ENCODE measurements at regions not wholly inside any gene's neighbourhood (a gene's known extent, or its start where the extent isn't known, plus 50 kb on each side); places are given as distances from the start of the nearest gene placed in this dataset.

DNA sequence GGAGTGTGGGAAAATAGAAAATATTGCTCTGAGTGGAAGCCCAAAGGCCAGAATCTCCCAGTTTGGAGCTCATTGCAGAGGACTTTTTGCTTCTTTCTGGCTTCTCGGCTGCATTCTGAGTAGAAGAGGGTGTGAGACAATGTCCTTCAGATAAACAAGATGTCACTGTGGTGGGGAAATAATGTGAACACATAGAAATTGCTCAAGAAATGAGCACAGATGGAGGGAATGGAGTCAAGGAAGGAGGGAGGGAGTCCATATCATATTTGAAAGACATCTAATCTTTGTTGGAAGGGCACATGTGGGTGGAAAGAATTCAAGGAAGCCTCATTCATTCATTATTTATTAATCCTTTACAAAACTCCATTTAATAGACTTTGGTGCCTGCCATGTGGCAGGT, 145.3 kb downstream of the FAM43A start:
- Histone ChIP-seq H3K27ac (no peak overlapping the region), H3K9me3 (no peaks in the 10 kb centered on the region), H3K36me3 (no peaks in the 10 kb centered on the region), H3K27me3 (no peaks in the 10 kb centered on the region), H3K4me1 (no peaks in the 10 kb centered on the region), H3K4me3 (no peak overlapping the region)
- DNase-seq (ENCODE audit: low spot score in 2 of 2) = no peak
- intact Hi-C loops (cut with DNase I) = no loop called here
- TF ChIP-seq, protein P1, sequence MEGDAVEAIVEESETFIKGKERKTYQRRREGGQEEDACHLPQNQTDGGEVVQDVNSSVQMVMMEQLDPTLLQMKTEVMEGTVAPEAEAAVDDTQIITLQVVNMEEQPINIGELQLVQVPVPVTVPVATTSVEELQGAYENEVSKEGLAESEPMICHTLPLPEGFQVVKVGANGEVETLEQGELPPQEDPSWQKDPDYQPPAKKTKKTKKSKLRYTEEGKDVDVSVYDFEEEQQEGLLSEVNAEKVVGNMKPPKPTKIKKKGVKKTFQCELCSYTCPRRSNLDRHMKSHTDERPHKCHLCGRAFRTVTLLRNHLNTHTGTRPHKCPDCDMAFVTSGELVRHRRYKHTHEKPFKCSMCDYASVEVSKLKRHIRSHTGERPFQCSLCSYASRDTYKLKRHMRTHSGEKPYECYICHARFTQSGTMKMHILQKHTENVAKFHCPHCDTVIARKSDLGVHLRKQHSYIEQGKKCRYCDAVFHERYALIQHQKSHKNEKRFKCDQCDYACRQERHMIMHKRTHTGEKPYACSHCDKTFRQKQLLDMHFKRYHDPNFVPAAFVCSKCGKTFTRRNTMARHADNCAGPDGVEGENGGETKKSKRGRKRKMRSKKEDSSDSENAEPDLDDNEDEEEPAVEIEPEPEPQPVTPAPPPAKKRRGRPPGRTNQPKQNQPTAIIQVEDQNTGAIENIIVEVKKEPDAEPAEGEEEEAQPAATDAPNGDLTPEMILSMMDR (IDR thresholded peaks at IDR 0.05) = no peak

DNA sequence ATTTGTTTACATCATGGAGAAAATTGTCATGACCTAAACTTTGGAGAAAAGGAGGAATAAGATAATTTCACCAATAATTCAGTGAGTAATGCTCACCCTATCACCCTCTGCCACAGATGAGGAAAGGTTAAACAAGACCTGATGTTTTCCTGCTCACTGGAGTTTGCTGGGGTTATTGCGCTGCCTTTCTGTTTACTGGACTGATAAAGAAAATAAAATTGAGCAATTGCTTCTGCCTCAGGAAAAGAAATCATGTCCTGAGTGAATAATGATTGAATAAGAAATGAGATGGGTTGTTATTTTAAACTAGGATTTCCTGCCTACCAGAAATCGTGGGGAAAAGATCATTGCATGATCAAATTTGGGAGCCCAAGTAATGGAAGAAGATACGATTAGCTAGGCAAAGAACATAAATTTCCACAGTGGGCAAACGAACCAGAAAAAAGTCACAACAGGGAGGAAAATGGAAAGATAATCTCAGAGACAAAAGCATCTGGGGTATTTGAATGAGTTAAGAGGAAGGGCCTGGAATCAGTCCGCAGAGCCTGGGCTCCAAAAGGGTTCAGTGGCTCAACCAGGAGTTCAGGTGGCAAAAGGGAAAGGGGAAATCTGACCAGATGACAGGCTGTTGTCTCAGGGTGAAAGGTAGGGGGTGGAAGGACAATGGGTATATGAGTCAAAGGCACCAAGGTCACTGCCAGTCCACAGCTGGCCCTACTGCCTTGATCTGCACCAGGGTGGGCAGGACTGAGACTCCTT, 146.8 kb downstream of the FAM43A start:
- Histone ChIP-seq H3K27me3 (no peaks in the 10 kb centered on the region), H3K9me3 (no peaks in the 10 kb centered on the region), H3K36me3 (no peaks in the 10 kb centered on the region), H3K4me1 (no peaks in the 10 kb centered on the region), H3K4me3 (no peak overlapping the region), H3K27ac (no peak overlapping the region)
- DNase-seq (ENCODE audit: low spot score in 2 of 2) = no peak
- intact Hi-C loops (cut with DNase I) = no loop called here
- TF ChIP-seq, protein P1 (IDR thresholded peaks at IDR 0.05) = no peak

DNA sequence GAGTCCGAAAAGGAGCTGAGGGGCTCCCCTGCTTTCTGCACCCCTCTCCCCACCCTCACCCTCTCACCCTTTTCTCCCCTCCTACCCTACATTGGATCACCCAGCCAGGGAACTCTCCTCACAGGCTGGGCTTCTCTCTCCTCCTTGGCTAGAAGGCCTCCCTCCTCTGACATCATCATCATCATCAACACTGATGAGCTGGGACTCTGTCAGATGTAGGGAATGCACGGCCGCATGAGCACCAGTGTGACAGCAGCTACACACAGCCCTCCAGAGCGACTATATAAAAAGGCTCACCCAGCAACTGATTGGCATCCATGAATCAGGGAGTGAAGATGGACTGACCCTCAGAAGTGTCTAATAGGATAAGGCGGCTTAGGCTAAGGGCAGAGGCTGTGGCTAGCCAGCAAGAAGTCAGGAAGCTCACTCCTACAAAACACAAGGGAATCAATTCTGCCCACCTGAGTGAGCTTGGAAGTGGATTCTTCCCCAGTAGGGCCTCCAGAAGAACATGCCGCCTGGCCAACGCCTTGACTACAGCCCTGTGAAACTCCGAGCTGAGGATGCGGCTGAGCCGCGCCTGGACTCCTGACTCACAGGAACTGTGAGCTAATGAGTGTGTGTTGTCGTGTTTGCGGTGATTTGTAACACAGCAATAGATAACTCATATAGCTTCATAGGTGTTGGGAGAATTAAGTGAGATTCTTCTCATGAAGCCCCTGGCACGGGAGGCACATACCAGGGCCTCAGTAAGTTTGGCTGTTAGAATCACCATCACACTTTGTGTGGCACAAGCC, 147.6 kb downstream of the FAM43A start:
- no peak for DNase-seq (ENCODE audit: low spot score in 2 of 2)
- Histone ChIP-seq H3K27me3 (no peaks in the 10 kb centered on the region), H3K4me1 (no peaks in the 10 kb centered on the region), H3K36me3 (no peaks in the 10 kb centered on the region), H3K27ac (no peak overlapping the region), H3K4me3 (no peak overlapping the region), H3K9me3 (no peaks in the 10 kb centered on the region)
- TF ChIP-seq, protein P1 (IDR thresholded peaks at IDR 0.05) = no peak
- intact Hi-C loops (cut with DNase I) = no loop called here

DNA sequence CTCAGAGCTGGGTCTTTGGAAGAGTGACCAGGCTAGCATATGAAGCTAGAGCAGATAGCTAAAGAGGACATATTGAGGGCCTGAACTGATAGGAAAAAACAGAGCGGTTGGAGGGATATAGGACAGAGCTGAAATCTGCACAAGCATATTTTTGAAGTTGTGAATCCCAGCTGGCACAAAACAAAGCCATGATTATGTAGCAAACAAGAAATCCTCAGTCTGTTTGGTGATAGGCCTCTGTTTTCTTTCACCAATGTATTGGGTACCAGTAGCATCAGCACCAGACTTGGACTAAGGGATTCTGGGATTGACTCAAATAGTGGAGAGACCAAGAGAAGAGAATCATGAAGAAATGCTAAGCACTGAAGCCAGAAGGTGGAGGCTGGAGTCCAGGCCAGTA, 151.0 kb downstream of the FAM43A start:
- DNase-seq (ENCODE audit: low spot score in 2 of 2) = no peak
- Histone ChIP-seq H3K27me3 (no peaks in the 10 kb centered on the region), H3K9me3 (no peaks in the 10 kb centered on the region), H3K27ac (no peak overlapping the region), H3K36me3 (no peaks in the 10 kb centered on the region), H3K4me3 (no peak overlapping the region), H3K4me1 (no peaks in the 10 kb centered on the region)
- TF ChIP-seq, protein P1 (IDR thresholded peaks at IDR 0.05) = no peak
- intact Hi-C loops (cut with DNase I) = no loop called here

DNA sequence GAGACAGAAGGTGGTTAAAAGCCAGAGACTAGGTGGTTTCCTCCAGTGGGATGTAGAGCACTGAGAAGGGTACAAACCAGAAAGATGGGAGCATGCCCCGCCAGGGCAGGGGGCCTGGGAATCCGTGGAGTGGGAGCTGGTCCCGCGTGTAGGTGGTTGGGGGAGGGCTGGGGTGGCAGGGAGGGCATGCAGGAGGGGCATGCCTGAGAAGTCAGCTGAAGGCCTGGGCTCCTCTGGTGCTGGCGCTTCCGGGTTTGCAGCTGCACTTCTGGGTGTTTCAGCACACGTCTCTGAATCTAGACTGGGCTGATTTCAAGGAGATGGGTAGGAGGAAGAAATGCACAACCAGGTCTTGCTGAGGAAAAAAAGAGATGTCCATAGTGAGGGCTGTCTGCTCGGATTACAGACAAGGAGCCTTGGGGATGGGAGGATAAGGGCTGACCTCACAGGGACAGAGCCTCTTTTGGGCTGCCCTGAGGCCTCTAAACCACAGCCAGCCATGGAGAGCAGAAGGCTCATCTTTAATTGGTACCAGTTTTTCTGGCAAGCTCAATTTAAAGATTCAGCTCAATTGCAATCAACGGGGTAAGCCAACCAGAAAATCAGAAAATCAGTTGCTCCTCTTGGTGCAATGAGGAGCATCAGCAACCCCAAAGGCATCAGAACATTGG, 151.9 kb downstream of the FAM43A start:
- no peaks in the 10 kb centered on the region for H3K9me3 ChIP-seq
- H3K4me3 ChIP-seq = no peak overlapping the region
- TF ChIP-seq, protein P1 (IDR thresholded peaks at IDR 0.05) = no peak
- H3K27ac ChIP-seq = no peak overlapping the region
- no peaks in the 10 kb centered on the region for H3K27me3 ChIP-seq
- H3K36me3 ChIP-seq = no peaks in the 10 kb centered on the region
- intact Hi-C loops (cut with DNase I) = no loop called here
- no peaks in the 10 kb centered on the region for H3K4me1 ChIP-seq
- DNase-seq (ENCODE audit: low spot score in 2 of 2) = no peak

All from ascending aorta (tissue), 2 donors.